Upper lobe of right lung (tissue), 1 donor: ENCODE measurements at regions not wholly inside any gene's neighbourhood (a gene's known extent, or its start where the extent isn't known, plus 50 kb on each side); places are given as distances from the start of the nearest gene placed in this dataset.

Experiments used
- ATAC-seq: fragments of 200-7000 bp; cut with Tn5 transposase; one replicate; pipeline ENCODE4 v1.9.1; 2020; ENCODE audit warnings: mild to moderate bottlenecking, moderate library complexity
- DNase-seq: peaks from one replicate; pipeline ENCODE4 v3.0.0-alpha.2; 2020
- H3K27ac ChIP-seq: fragments of 200-600 bp; one replicate; pipeline ENCODE4 v1.8.0; 2022
- H3K27me3 ChIP-seq: fragments of 200-600 bp; one replicate; pipeline ENCODE4 v1.8.0; 2022; ENCODE audit warnings: mild to moderate bottlenecking
- H3K36me3 ChIP-seq: fragments of 200-600 bp; one replicate; pipeline ENCODE4 v1.8.0; 2022
- H3K4me1 ChIP-seq: fragments of 200-600 bp; one replicate; pipeline ENCODE4 v1.8.0; 2022
- H3K4me3 ChIP-seq: fragments of 200-600 bp; one replicate; pipeline ENCODE4 v1.8.0; 2022; ENCODE audit warnings: mild to moderate bottlenecking
- H3K9me3 ChIP-seq: fragments of 200-600 bp; one replicate; pipeline ENCODE4 v1.8.0; 2022
- CTCF ChIP-seq: fragments of 200-600 bp; IDR thresholded peaks from one replicate; pipeline ENCODE4 v1.8.0; 2022; ENCODE audit warnings: antibody characterized with exemption
- intact Hi-C: fragments of 100-400 bp; cut with DNase I; formaldehyde crosslinking; loops from one replicate; pipeline ENCODE4 v1.11.0; 2022
- donor health status: DM: no; HTN: yes; CAD: no; lungs with severe emphysema.

GRCh38 chr11:15858881-15859280 is 497.5 kb downstream of the SOX6 start:
- intact Hi-C loops = no loop called here
- Histone ChIP-seq H3K4me3 (no peak overlapping the region), H3K36me3 (no peaks in the 10 kb centered on the region), H3K9me3 (no peaks in the 10 kb centered on the region), H3K27me3 (no peaks in the 10 kb centered on the region), H3K27ac (no peak overlapping the region), H3K4me1 (no peaks in the 10 kb centered on the region)
- ATAC-seq = no peak
- DNase-seq = no peak
- no peak for TF ChIP-seq CTCF

- Histone ChIP-seq H3K4me1 (no peaks in the 10 kb centered on the region), H3K36me3 (no peaks in the 10 kb centered on the region), H3K27me3 (no peaks in the 10 kb centered on the region), H3K4me3 (no peak overlapping the region), H3K27ac (no peak overlapping the region), H3K9me3 (no peaks in the 10 kb centered on the region)
- ATAC-seq (no peak), DNase-seq (no peak)
- intact Hi-C loops = no loop called here
- TF ChIP-seq CTCF = no peak
Observed at GRCh38 chr11:15859411-15859810, 496.9 kb downstream of the SOX6 start.

GRCh38 chr11:15861256-15861655 is 495.1 kb downstream of the SOX6 start:
- Histone ChIP-seq H3K27me3 (no peaks in the 10 kb centered on the region), H3K4me1 (no peaks in the 10 kb centered on the region), H3K4me3 (no peak overlapping the region), H3K27ac (no peak overlapping the region), H3K36me3 (no peaks in the 10 kb centered on the region), H3K9me3 (no peaks in the 10 kb centered on the region)
- ATAC-seq = no peak
- TF ChIP-seq CTCF = no peak
- intact Hi-C loops = no loop called here
- DNase-seq = no peak

GRCh38 chr11:15863411-15863810 is 492.9 kb downstream of the SOX6 start:
- intact Hi-C loops = no loop called here
- H3K9me3 ChIP-seq = no peaks in the 10 kb centered on the region
- H3K36me3 ChIP-seq = no peaks in the 10 kb centered on the region
- H3K27me3 ChIP-seq = no peaks in the 10 kb centered on the region
- no peaks in the 10 kb centered on the region for H3K4me1 ChIP-seq
- DNase-seq (no peak), ATAC-seq (no peak)
- no peak overlapping the region for H3K4me3 ChIP-seq
- TF ChIP-seq CTCF = no peak
- no peak overlapping the region for H3K27ac ChIP-seq

- Histone ChIP-seq H3K36me3 (no peaks in the 10 kb centered on the region), H3K9me3 (no peaks in the 10 kb centered on the region), H3K4me3 (no peak overlapping the region), H3K27ac (no peak overlapping the region), H3K4me1 (no peaks in the 10 kb centered on the region), H3K27me3 (no peaks in the 10 kb centered on the region)
- ATAC-seq (no peak), DNase-seq (no peak)
- intact Hi-C loops = no loop called here
- TF ChIP-seq CTCF = no peak
Observed at GRCh38 chr11:15864026-15864805, 492.1 kb downstream of the SOX6 start.
